A673 (cell line): ENCODE measurements at regions not wholly inside any gene's neighbourhood (a gene's known extent, or its start where the extent isn't known, plus 50 kb on each side); places are given as distances from the start of the nearest gene placed in this dataset.

Source experiments
- BruUV-seq: library from RNA; stranded (reverse); fragments of 400-500 nt; replicated peaks from 2 replicates; lab custom pipeline; 2021; lab: Mats Ljungman, UMichigan
- CTCF ChIA-PET: fragments of 300-600 bp; sonication (Branson Sonifier 250); formaldehyde crosslinking; loops from one replicate; lab custom pipeline; 2022; ENCODE audit warnings: antibody characterized with exemption; lab: Charles Lee
- POLR2A ChIA-PET: fragments of 300-600 bp; sonication (Branson Sonifier 250); formaldehyde crosslinking; loops from one replicate; lab custom pipeline; 2022; ENCODE audit warnings: antibody characterized with exemption; ENCODE audit not compliant: low non-redundant PET; lab: Charles Lee
- DNase-seq: peaks from one replicate; pipeline ENCODE4 v3.0.0-alpha.2; 2015; ENCODE audit warnings: low spot score
- H3K27ac ChIP-seq: fragments of 200-600 bp; sonication (generic); 2 replicates; pipeline ENCODE4 v1.5.1; 2016; ENCODE audit warnings: mixed run types, low read depth, mild to moderate bottlenecking, mixed read lengths, antibody characterized with exemption, low read length; ENCODE audit not compliant: poor library complexity, severe bottlenecking
- H3K27me3 ChIP-seq: fragments of 200-600 bp; sonication (generic); replicated peaks from 2 replicates; pipeline ENCODE4 v1.6.1; 2017; ENCODE audit warnings: mixed run types, low read depth, mild to moderate bottlenecking, mixed read lengths, antibody characterized with exemption, low read length; ENCODE audit not compliant: insufficient read depth, poor library complexity
- H3K36me3 ChIP-seq: fragments of 200-600 bp; sonication (generic); 2 replicates; pipeline ENCODE4 v1.6.1; 2016; ENCODE audit warnings: mixed run types, mild to moderate bottlenecking, mixed read lengths, antibody characterized with exemption, low read length; ENCODE audit not compliant: insufficient read depth, poor library complexity, severe bottlenecking
- H3K4me1 ChIP-seq: fragments of 200-600 bp; sonication (generic); 2 replicates; pipeline ENCODE4 v1.6.1; 2017; ENCODE audit warnings: mixed run types, mild to moderate bottlenecking, mixed read lengths, antibody characterized with exemption, low read length; ENCODE audit not compliant: insufficient read depth, poor library complexity, severe bottlenecking
- H3K4me3 ChIP-seq: fragments of 200-600 bp; sonication (generic); 2 replicates; pipeline ENCODE4 v1.5.1; 2016; ENCODE audit warnings: low read depth, mixed run types, mild to moderate bottlenecking, mixed read lengths, low read length; ENCODE audit not compliant: poor library complexity, severe bottlenecking
- H3K9me3 ChIP-seq: fragments of 200-600 bp; sonication (generic); 2 replicates; pipeline ENCODE4 v1.6.1; 2016; ENCODE audit warnings: mixed run types, low read depth, mild to moderate bottlenecking, mixed read lengths, antibody characterized with exemption, low read length; ENCODE audit not compliant: poor library complexity, severe bottlenecking
- EZH2 ChIP-seq: fragments of 200-600 bp; sonication (generic); IDR thresholded peaks from 2 replicates; pipeline ENCODE4 v1.6.1; 2017; ENCODE audit warnings: borderline replicate concordance, low read depth, mild to moderate bottlenecking, mixed read lengths, antibody characterized with exemption, low read length; ENCODE audit not compliant: poor library complexity, severe bottlenecking
- intact Hi-C: fragments of 100-400 bp; cut with micrococcal nuclease; formaldehyde crosslinking; loops from one replicate; pipeline ENCODE4 v1.10.0; 2022; ENCODE audit not compliant: unreplicated experiment
- TF ChIP-seq, protein P1 (sequence below): fragments of 300-800, 200-600 bp; sonication (generic); conservative IDR thresholded peaks from 2 replicates; pipeline ENCODE4 v1.5.1; 2017; ENCODE audit warnings: low read depth, mild to moderate bottlenecking, antibody characterized with exemption, low read length, moderate library complexity, mixed read lengths

- Histone ChIP-seq H3K4me3 (no peak overlapping the region), H3K4me1 (no peaks in the 10 kb centered on the region), H3K27ac (no peak overlapping the region), H3K9me3 (no peaks in the 10 kb centered on the region), H3K36me3 (no peaks in the 10 kb centered on the region), H3K27me3 (no peaks in the 10 kb centered on the region)
- ChIA-PET CTCF (no interaction called here), POLR2A (no interaction called here)
- intact Hi-C loops, result no loop called here
- BruUV-seq, result no TSS peak
- TF ChIP-seq, protein P1, sequence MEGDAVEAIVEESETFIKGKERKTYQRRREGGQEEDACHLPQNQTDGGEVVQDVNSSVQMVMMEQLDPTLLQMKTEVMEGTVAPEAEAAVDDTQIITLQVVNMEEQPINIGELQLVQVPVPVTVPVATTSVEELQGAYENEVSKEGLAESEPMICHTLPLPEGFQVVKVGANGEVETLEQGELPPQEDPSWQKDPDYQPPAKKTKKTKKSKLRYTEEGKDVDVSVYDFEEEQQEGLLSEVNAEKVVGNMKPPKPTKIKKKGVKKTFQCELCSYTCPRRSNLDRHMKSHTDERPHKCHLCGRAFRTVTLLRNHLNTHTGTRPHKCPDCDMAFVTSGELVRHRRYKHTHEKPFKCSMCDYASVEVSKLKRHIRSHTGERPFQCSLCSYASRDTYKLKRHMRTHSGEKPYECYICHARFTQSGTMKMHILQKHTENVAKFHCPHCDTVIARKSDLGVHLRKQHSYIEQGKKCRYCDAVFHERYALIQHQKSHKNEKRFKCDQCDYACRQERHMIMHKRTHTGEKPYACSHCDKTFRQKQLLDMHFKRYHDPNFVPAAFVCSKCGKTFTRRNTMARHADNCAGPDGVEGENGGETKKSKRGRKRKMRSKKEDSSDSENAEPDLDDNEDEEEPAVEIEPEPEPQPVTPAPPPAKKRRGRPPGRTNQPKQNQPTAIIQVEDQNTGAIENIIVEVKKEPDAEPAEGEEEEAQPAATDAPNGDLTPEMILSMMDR, result no peak
- TF ChIP-seq EZH2, result no peak
- no peak for DNase-seq
These were observed 223.6 kb downstream of the GATA3 start for GRCh38 chr10:8278099-8278498.

GRCh38 chr10:8279598-8279997 lies 225.1 kb downstream of the GATA3 start:
- CTCF ChIA-PET, result no interaction called here

GRCh38 chr10:8280946-8281345 lies 226.5 kb downstream of the GATA3 start:
- Histone ChIP-seq H3K36me3 (no peaks in the 10 kb centered on the region), H3K27me3 (no peaks in the 10 kb centered on the region), H3K4me3 (no peak overlapping the region), H3K27ac (no peak overlapping the region), H3K4me1 (no peaks in the 10 kb centered on the region), H3K9me3 (no peaks in the 10 kb centered on the region)
- POLR2A ChIA-PET, result interaction anchor here (0.6 kb wide), 1 partner anchor 702 kb away, joined by 4 read pairs; no protein-coding TSS in a partner anchor
- CTCF ChIA-PET, result no interaction called here
- intact Hi-C loops, result no loop called here
- no TSS peak for BruUV-seq
- no peak for DNase-seq
- TF ChIP-seq, protein P1, result no peak
- TF ChIP-seq EZH2, result no peak

More at GRCh38 chr10:8279598-8279997, 225.1 kb downstream of the GATA3 start:
- intact Hi-C loops, result no loop called here
- Histone ChIP-seq H3K4me1 (no peaks in the 10 kb centered on the region), H3K4me3 (no peak overlapping the region), H3K27ac (no peak overlapping the region), H3K36me3 (no peaks in the 10 kb centered on the region), H3K27me3 (no peaks in the 10 kb centered on the region), H3K9me3 (no peaks in the 10 kb centered on the region)
- no peak for TF ChIP-seq EZH2
- TF ChIP-seq, protein P1, result no peak
- DNase-seq, result no peak
- BruUV-seq, result no TSS peak
- POLR2A ChIA-PET, result no interaction called here
